Fibroblast of lung (primary cell): ENCODE measurements at regions not wholly inside any gene's neighbourhood (a gene's known extent, or its start where the extent isn't known, plus 50 kb on each side); places are given as distances from the start of the nearest gene placed in this dataset.

Source experiments
- CTCF ChIP-seq, 2 donors: IDR thresholded peaks in 1 of 2; conservative IDR thresholded peaks in 1 of 2; 1 replicate in 1 of 2; 2 replicates in 1 of 2; pipeline ENCODE4 v1.5.1; 2011 to 2012; ENCODE audit warnings: low read length in 2 of 2, control low read depth in 1 of 2, inconsistent platforms in 1 of 2, low read depth in 1 of 2, mild to moderate bottlenecking in 1 of 2
- EZH2 ChIP-seq: IDR thresholded peaks from 2 replicates; pipeline ENCODE4 v1.5.1; 2012; ENCODE audit warnings: low read length, control low read depth, mild to moderate bottlenecking; ENCODE audit errors: missing control alignments

- TF ChIP-seq CTCF (conservative IDR thresholded peaks at IDR 0.05 in 1 of 2, IDR thresholded peaks at IDR 0.05 in 1 of 2; ENCODE audit: low read depth in 1 of 2, low read length in 2 of 2): no peak
- TF ChIP-seq EZH2: no peak
Observed at GRCh38 chr4:60096676-60097075, 1103.5 kb upstream of the ADGRL3 start.
